Loucy (cell line): ENCODE measurements at regions not wholly inside any gene's neighbourhood (a gene's known extent, or its start where the extent isn't known, plus 50 kb on each side); places are given as distances from the start of the nearest gene placed in this dataset.
"Not testable (repeated sequence)": the region's sequence is repeated elsewhere in the genome, so short reads cannot be mapped to it uniquely, and the experiment has no call there.

Source experiments
- H2AFZ ChIP-seq: fragments of 200-600 bp; sonication (generic); 2 replicates; pipeline ENCODE4 v1.6.0; 2016; ENCODE audit warnings: antibody characterized with exemption, mild to moderate bottlenecking, low read length, moderate library complexity
- H3F3A ChIP-seq: fragments of 200-600 bp; 2 replicates; pipeline ENCODE4 v1.6.0; 2016; ENCODE audit warnings: antibody characterized with exemption, low read depth, mild to moderate bottlenecking
- H3K27me3 ChIP-seq: fragments of 200-600 bp; sonication (generic); 2 replicates; pipeline ENCODE4 v1.6.1; 2014; ENCODE audit warnings: low read length, mild to moderate bottlenecking; ENCODE audit not compliant: insufficient read depth, poor library complexity, severe bottlenecking
- H3K36me3 ChIP-seq: fragments of 200-600 bp; sonication (generic); 2 replicates; pipeline ENCODE4 v1.6.1; 2016; ENCODE audit warnings: low read length; ENCODE audit not compliant: insufficient read depth
- H3K4me1 ChIP-seq: fragments of 200-600 bp; sonication (generic); 2 replicates; pipeline ENCODE4 v1.5.1; 2014; ENCODE audit warnings: low read length, mild to moderate bottlenecking; ENCODE audit not compliant: insufficient read depth, poor library complexity, severe bottlenecking
- H3K4me2 ChIP-seq: fragments of 200-600 bp; sonication (generic); 2 replicates; pipeline ENCODE4 v1.6.0; 2014; ENCODE audit warnings: antibody characterized with exemption, low read length, low read depth, mild to moderate bottlenecking; ENCODE audit not compliant: poor library complexity, severe bottlenecking
- H3K4me3 ChIP-seq: fragments of 200-600 bp; sonication (generic); 2 replicates; pipeline ENCODE4 v1.5.1; 2014; ENCODE audit warnings: low read length, mild to moderate bottlenecking, mixed read lengths; ENCODE audit not compliant: poor library complexity, severe bottlenecking
- H3K79me2 ChIP-seq: fragments of 200-600 bp; sonication (generic); 2 replicates; pipeline ENCODE4 v1.6.1; 2014; ENCODE audit warnings: low read length; ENCODE audit not compliant: insufficient read depth
- H3K9ac ChIP-seq: fragments of 200-600 bp; sonication (generic); 2 replicates; pipeline ENCODE4 v1.6.0; 2014; ENCODE audit warnings: mild to moderate bottlenecking, low read depth, low read length, moderate library complexity; ENCODE audit not compliant: poor library complexity, severe bottlenecking
- H3K9me2 ChIP-seq: fragments of 200-600 bp; sonication (generic); replicated peaks from 2 replicates; pipeline ENCODE4 v1.6.1; 2016; ENCODE audit warnings: low read depth, low read length, mixed read lengths
- H3K9me3 ChIP-seq: fragments of 200-600 bp; sonication (generic); 2 replicates; pipeline ENCODE4 v1.6.1; 2014; ENCODE audit warnings: mild to moderate bottlenecking, antibody characterized with exemption, low read length, low read depth; ENCODE audit not compliant: insufficient read depth
- H4K20me1 ChIP-seq: fragments of 200-600 bp; sonication (generic); 2 replicates; pipeline ENCODE4 v1.6.0; 2014; ENCODE audit warnings: antibody characterized with exemption, low read length, mild to moderate bottlenecking; ENCODE audit not compliant: insufficient read depth, poor library complexity, severe bottlenecking
- CTCF ChIP-seq: fragments of 200-600 bp; sonication (generic); conservative IDR thresholded peaks from 2 replicates; pipeline ENCODE4 v1.5.1; 2014; ENCODE audit warnings: mild to moderate bottlenecking, antibody characterized with exemption, low read length
- EZH2phosphoT487 ChIP-seq: fragments of 200-600 bp; IDR thresholded peaks from 2 replicates; pipeline ENCODE4 v1.6.1; 2018; ENCODE audit warnings: antibody characterized with exemption, mild to moderate bottlenecking, moderate library complexity, borderline replicate concordance

- H3K36me3 ChIP-seq: no peaks in the 10 kb centered on the region
- no peaks in the 10 kb centered on the region for H3K4me1 ChIP-seq
- H3K9ac ChIP-seq: no peak overlapping the region
- H3K27me3 ChIP-seq: no peaks in the 10 kb centered on the region
- no peaks in the 10 kb centered on the region for H3K9me2 ChIP-seq
- no peak for TF ChIP-seq CTCF
- no peak for TF ChIP-seq EZH2phosphoT487
- H3K4me3 ChIP-seq: no peak overlapping the region
- H3K79me2 ChIP-seq: no peaks in the 10 kb centered on the region
- no peak overlapping the region for H2AFZ ChIP-seq
- H4K20me1 ChIP-seq: no peaks in the 10 kb centered on the region
- no peaks in the 10 kb centered on the region for H3F3A ChIP-seq
- no peak overlapping the region for H3K4me2 ChIP-seq
- 0 out of 2 replicates have a peak, but pooled peaks cover 3% of the 10 kb centered on the region for H3K9me3 ChIP-seq
Observed at GRCh38 chr6:140192018-140192417, 817.6 kb upstream of the CITED2 start.

GRCh38 chr6:140189263-140189662 lies 814.8 kb upstream of the CITED2 start:
- not testable (repeated sequence) for H3K79me2 ChIP-seq, H3K4me3 ChIP-seq, H3K27me3 ChIP-seq, H3K9me3 ChIP-seq, H4K20me1 ChIP-seq, H3K9me2 ChIP-seq, H3K4me1 ChIP-seq, H3K4me2 ChIP-seq, H3K9ac ChIP-seq, H3F3A ChIP-seq, H2AFZ ChIP-seq, H3K36me3 ChIP-seq

GRCh38 chr6:140185991-140186390 lies 811.5 kb upstream of the CITED2 start:
- H3K4me1 ChIP-seq: no peaks in the 10 kb centered on the region
- H3K4me3 ChIP-seq: no peak overlapping the region
- TF ChIP-seq CTCF (no peak), EZH2phosphoT487 (no peak)
- no peaks in the 10 kb centered on the region for H3K9me2 ChIP-seq
- H3K9ac ChIP-seq: no peak overlapping the region
- no peaks in the 10 kb centered on the region for H3F3A ChIP-seq
- no peak overlapping the region for H3K4me2 ChIP-seq
- no peaks in the 10 kb centered on the region for H3K36me3 ChIP-seq
- H4K20me1 ChIP-seq: no peaks in the 10 kb centered on the region
- H3K79me2 ChIP-seq: no peaks in the 10 kb centered on the region
- no peaks in the 10 kb centered on the region for H3K27me3 ChIP-seq
- H2AFZ ChIP-seq: no peak overlapping the region
- no peaks in the 10 kb centered on the region for H3K9me3 ChIP-seq

- H3K79me2 ChIP-seq: no peaks in the 10 kb centered on the region
- no peak overlapping the region for H3K4me2 ChIP-seq
- no peaks in the 10 kb centered on the region for H3K9me2 ChIP-seq
- H3K36me3 ChIP-seq: no peaks in the 10 kb centered on the region
- no peak overlapping the region for H3K4me3 ChIP-seq
- no peaks in the 10 kb centered on the region for H3K27me3 ChIP-seq
- no peaks in the 10 kb centered on the region for H4K20me1 ChIP-seq
- no peak overlapping the region for H3K9ac ChIP-seq
- no peaks in the 10 kb centered on the region for H3K9me3 ChIP-seq
- no peaks in the 10 kb centered on the region for H3F3A ChIP-seq
- H2AFZ ChIP-seq: no peak overlapping the region
- H3K4me1 ChIP-seq: no peaks in the 10 kb centered on the region
- no peak for TF ChIP-seq EZH2phosphoT487
- no peak for TF ChIP-seq CTCF
Observed at GRCh38 chr6:140183881-140184280, 809.4 kb upstream of the CITED2 start.
